Breast epithelium (tissue), 3 donors: ENCODE measurements at regions not wholly inside any gene's neighbourhood (a gene's known extent, or its start where the extent isn't known, plus 50 kb on each side); places are given as distances from the start of the nearest gene placed in this dataset.

ENCODE experiments used
- POLR2AphosphoS5 ChIP-seq, 3 donors: sonication (generic); formaldehyde crosslinking; IDR thresholded peaks; one replicate each; pipeline ENCODE4 v1.6.1; 2017; ENCODE audit warnings: antibody characterized with exemption in 3 of 3
- TF ChIP-seq, protein P1 (sequence below), 3 donors: fragments of 450-650 bp; IDR thresholded peaks; one replicate each; pipeline ENCODE4 v1.5.1; 2016 to 2017; ENCODE audit warnings: antibody characterized with exemption in 3 of 3, mild to moderate bottlenecking in 3 of 3, moderate library complexity in 3 of 3

DNA sequence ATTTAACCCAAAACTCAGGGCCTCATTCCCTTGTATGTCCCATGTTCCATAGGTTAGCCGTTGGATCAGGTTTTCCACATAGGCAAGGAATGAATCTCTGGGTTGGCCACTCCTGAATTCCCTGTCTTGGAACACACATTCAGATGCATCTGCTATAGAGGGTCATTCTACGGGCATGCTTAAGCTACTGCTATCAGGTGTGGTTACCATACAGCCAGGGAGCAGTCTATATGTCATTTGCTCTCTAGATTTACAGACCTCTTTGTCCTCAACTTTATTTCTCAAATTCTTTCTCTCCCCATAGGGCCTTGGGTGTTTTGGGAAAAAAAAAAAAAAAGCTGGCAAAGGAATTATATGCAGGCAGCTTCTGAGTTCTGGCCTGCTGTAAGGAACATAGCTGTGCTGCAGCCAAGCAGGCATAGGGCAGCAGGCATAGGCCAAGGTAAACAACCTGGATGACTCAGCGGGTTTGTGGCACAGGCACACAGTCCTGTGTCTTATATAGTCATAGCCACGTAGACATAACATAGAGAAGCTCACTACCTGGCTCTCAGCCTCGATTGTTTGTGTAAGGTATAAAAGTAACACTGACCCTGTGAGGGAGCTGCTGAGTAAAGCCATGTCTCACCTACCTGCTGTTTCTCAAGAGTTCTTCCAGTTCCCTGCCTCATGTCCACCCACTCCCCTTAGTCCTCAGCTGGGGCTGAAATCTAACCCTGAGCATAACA is 141.5 kb downstream of the OSTF1 start:
- TF ChIP-seq, protein P1, sequence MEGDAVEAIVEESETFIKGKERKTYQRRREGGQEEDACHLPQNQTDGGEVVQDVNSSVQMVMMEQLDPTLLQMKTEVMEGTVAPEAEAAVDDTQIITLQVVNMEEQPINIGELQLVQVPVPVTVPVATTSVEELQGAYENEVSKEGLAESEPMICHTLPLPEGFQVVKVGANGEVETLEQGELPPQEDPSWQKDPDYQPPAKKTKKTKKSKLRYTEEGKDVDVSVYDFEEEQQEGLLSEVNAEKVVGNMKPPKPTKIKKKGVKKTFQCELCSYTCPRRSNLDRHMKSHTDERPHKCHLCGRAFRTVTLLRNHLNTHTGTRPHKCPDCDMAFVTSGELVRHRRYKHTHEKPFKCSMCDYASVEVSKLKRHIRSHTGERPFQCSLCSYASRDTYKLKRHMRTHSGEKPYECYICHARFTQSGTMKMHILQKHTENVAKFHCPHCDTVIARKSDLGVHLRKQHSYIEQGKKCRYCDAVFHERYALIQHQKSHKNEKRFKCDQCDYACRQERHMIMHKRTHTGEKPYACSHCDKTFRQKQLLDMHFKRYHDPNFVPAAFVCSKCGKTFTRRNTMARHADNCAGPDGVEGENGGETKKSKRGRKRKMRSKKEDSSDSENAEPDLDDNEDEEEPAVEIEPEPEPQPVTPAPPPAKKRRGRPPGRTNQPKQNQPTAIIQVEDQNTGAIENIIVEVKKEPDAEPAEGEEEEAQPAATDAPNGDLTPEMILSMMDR (IDR thresholded peaks at IDR 0.05): peak in 1 of 3 donors; percentile 19
- peak in 1 of 3 donors; percentile 34 for TF ChIP-seq POLR2AphosphoS5 (IDR thresholded peaks at IDR 0.05)
